NCI-H1436 treated with DMSO at 0.1 percent for 48 hours (cell line): ENCODE measurements at regions not wholly inside any gene's neighbourhood (a gene's known extent, or its start where the extent isn't known, plus 50 kb on each side); places are given as distances from the start of the nearest gene placed in this dataset.
"Not testable (repeated sequence)": the region's sequence is repeated elsewhere in the genome, so short reads cannot be mapped to it uniquely, and the experiment has no call there.

Source experiments
- DNase-seq: peaks from one replicate; lab custom pipeline; 2025; lab: John Stamatoyannopoulos, UW

DNA sequence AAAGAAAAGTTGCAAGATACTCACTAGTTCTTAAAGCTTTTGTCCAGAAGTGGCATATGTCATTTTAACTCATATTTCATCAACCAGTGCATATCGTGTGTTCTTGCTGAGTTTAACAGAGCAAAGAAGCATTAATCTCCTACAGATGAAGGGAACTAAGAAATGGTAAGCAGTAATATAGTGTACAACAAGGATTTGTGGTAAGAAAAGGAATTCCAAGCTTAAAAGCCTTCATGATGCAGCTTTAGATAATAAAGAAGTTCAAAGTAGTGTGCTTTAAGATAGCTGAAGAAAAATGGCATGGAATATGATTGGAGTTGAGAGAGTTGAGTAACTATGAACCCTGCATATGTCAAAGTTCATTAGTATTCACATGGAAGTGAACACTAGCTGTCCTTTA lies 649.8 kb upstream of the FSHR start:
- DNase-seq, result no peak

DNA sequence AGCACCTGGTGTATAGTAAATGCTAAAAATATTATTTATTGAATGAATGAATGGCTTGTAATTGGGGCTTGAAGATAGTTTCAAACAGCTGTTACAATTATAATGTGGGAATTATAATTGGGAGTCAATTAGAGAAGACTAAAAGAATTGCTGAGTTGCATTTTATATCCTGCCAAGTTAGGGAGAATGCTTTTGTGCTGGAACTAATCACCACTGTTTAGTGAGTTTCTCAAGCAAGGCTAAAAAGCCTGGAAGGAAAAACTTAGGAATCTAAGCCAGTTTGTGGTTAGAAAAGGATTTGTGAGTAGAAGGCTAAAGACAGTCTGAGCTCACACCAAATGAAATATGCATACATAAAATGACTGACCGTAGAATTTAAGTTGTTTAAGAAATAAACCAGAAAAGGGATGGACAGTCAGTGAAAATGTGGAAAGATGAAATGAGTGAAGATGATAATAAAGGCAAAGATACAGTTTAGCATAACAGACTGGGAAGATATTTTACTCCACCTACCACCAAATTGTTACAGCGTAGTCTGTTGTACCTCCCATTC lies 647.7 kb upstream of the FSHR start:
- no peak for DNase-seq

DNA sequence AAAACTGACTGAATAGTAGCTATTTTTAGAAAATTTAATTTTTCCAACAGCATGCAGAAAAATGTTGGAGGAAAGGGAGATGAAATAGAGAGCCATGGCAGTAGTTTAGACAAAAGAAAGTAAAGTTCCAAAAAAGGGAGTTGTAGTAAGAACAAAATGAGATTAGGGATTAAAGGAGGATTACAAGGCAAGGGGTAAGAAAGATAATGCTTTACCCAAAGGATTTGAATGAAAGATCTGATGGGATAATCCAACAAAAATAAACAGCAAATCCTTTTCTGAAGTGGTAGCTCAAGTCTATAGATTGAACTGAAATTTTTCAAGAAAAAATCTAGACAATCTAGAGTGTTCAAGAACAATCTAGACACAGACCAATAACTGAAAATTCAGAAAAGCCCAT lies 644.3 kb upstream of the FSHR start:
- no peak for DNase-seq

DNA sequence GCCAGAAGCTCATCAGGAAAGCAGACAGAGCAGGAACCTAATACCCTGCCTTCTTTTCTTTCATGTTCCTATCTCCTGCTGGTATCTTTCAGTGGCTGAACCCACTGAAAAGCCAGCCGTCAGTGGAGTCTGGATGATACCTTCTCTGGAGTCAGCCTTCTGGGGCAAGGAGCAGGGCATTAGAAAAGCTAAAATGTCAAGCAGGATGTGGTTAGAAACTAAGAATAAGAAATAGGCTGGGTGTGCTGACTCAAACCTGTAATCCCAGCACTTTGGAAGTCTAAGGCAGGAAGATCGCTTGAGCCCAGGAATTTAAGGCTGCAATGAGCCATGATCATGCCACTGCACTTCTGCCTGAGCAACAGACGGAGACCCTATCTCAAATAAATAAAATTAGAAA lies 642.0 kb upstream of the FSHR start:
- no peak for DNase-seq

DNA sequence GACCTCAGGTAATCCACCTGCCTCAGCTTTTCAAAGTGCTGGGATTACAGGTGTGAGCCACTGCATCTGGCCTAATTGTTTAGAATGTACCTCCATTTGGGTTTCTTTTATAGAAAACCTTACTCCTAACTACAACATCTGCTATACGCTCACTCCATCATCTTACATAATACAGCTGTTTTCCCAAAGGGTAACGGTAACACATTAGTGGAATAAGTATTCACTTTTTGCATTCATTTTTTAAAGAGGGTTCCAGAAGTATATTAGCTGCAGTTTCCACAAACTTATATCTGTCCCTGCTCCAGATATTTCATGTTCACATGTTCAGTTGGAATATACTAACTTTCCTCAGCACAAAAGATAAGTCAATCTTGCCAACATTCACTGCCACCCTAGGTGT lies 640.1 kb upstream of the FSHR start:
- no peak for DNase-seq

DNA sequence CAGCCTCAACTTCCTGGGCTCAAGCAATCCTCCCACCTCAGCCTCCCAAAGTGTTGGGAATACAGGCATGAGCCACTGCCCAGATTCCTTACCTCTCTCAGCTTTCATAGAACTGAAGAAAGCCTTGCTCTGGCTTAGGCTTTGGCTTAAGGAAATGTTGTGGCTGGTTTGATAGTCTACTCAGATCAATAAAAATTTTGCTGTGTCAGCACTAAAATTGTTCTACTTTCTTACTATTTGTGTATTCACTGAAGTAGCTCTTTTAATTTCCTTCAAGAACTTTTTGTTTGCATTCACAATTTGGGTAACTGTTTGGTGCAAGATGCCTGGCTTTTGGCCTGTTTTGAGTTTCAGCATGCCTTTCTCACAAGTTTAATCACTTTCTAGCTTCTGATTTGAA lies 634.0 kb upstream of the FSHR start:
- no peak for DNase-seq

DNA sequence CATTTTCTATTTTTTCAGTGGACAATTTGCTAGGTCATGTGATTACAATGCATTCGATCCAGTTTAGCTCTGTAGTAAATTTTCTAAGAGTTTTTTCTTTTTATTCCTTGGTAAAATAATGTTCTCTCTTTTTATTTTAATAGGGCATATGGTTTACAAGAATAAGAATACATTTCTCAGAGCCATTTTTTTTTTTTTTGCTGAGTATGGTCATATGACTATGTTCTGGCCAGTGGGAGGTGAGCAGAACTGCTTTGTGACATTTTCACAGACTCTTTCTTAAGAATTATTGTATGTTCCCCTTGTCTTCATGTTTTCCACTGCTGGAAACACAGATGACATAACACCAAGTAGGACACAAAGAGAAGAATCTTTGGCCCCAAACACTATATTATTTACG lies 626.6 kb upstream of the FSHR start:
- DNase-seq, result no peak

DNA sequence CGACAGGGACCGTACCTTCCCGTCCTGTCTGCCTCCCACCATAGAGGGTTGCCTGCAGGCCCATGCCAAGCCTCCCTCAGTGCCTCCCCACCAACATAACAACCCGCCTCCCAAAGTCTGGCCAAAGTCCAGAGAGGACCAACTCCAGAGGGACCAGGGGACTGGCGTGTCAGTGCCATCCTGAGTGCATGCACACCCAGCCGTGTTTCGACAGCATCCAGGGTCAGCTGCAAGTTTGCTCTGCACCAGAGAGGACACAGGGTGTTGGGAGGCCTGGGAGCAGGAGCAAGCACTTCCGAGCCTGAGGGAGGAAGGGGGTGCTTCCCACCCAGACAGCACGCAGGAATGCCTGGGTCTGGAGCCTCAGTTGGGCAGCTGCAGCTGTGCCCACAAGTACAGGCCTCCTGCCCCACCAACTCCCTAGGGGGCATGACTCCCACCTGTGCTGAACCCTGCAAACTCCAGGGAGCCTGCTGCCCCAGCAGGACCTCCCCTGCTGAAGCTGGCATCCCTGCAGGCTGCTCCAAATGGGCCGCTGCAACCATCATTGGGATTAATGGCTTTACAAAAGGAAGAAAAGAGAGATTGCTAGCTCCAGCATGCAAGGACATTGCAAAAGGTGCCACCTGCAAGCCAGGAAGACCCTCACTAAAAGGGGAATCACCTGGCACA lies 618.1 kb upstream of the FSHR start:
- no peak for DNase-seq

DNA sequence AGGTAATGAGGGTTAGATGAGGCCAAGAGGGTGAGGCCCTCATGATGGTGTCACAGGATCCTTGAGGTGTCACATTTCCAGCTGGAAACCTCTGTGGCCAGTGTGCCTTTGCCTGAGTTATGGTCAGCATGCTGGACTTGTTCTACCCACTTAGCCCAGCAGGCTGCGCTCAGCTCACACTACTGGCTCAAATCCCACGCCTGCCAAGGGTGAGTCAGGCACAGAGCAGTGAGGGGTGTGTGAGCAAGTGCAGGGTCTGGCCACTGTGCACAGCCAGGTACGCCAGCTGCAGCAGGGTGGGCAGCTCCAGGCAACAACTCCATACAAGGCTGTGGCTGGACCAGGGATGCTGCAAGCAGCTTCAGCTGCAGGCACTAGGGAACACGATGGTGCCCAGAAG lies 616.6 kb upstream of the FSHR start:
- DNase-seq, result no peak

DNA sequence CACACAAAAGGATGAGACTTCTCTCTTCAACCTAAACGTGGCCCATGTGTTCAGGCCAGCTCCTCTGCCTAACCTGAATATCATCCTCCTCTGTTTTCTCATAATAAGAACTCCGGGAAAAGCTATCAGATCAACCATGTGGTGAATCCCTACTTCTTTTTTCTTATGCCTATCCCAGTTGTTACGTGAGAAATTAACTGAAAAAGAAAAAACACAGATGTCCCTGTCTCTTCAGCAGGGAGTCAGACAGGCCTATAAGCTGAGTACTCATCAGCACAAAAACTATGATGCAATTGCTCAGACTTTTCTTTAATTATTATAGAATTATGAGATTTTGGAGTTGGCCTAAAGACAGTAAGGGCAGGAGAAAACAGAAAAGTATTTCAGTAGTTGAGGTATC lies 613.0 kb upstream of the FSHR start:
- DNase-seq, result no peak

DNA sequence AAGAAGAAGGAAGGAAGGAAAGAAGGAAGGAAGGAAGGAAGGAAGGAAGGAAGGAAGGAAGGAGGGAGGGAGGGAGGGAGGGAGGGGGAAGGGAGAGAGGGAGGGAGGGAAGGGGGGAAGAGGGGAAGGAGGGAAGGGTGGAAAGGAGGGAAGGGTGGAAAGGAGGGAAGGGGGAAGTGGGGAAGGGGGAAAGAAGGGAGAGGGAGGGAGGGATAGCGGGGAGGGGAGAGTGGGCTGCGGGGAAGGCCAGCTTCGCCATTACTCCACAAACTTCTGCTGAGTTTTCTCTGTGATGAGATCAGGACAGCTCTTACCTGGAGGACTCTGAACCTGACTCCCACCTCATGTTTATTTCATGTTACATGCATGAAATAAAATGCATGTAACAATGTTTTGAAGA lies 601.5 kb upstream of the FSHR start:
- no peak for DNase-seq

DNA sequence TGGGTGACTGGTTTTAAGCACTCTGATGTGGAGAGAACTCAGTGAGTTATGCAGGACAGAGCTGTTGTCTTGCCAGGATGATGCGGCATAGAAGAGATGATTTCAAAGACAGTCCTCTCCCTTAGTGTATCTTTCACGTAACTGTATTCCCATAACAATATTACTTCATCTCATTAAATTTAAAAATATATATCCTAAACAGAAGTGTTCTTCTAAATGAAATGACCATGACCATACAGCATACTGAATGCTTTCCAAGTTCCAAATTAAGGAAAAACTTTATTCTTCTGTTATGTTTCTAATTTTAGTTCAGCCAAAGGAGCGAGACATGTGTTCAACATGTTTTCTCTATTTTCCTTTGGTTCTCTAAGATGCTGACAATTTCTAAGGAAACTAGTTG lies 600.1 kb upstream of the FSHR start:
- DNase-seq, result no peak

DNA sequence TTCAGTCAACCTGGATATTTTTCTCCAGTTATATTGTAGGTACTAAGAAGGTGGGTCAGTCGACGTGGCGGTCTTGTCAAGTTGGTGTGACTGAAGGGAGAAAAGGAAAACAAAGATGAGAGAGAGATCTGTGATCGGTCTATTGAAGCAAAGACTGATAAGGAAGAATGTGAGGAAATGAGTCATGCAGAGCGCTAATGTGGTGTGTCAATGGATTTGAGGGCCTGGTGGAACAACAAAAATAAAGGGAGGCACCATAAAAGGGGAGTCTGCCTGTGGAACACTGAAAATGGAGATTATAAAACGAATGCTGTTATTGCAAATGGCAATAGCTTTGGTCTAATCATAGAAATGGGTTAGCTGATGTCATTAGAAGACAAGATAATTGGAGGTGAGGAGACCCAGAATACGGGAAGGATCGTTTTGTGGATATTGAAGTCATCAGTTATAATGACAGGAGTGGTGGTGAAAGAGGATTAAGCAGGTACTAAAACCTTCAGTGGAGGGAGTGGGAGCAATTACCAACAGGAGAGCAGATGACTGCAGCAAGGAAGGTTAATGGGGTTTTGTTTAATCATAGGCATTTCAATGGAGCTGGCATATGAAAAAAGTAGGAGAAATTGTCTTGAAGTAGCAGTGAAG lies 599.1 kb upstream of the FSHR start:
- DNase-seq, result no peak

DNA sequence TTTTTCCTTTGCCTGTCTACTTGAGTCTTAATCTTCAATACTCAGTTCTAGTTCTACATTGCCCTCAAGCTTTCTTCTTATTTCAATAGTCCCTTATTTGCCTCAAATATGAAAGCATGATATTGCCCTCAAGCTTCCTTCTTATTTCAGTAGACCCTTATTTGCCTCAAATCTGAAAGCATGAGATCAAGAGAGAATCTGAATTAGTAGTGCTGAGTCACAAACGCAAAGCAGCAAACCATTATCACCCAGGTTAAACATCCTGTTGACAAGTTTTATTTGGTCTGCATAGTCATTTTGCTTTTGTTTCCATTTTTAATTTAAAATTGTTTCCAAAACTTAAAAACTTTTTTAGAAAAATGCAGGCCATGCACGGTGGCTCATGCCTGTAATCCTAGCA lies 583.3 kb upstream of the FSHR start:
- no peak for DNase-seq

DNA sequence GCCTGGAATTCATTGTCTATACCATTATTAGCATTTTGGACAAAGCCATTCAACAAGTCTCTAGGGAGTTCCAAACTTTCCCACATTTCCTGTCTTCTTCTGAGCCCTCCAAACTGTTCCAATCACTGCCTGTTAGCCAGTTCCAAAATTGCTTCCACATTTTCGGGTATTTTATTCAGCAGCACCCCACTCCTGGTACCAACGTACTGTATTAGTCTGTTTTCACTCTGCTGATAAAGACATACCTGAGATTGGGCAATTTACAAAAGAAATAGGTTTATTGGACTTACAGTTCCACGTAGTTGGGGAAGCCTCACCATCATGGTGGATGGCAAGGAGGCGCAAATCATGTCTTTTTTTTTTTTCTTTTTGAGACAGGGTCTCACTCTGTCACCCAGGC lies 578.6 kb upstream of the FSHR start:
- not testable (repeated sequence) for DNase-seq

DNA sequence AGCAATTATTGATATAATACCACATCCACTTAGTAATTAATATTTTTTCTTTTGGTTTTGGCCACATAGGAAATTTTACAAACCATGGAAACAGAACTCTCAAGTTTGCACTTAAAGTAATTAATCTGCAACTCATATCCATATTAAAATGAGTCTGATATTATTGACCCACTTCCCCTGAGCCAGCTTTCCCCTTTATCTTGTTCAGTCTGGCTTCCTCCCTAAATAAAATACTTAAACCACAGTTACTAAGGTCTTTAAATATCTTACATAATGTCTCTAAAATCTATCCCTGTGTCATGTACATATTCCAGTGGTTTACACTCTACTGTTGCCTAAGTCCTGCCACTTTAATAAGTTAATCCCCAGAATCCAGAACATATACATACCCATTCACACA lies 564.9 kb upstream of the FSHR start:
- no peak for DNase-seq

DNA sequence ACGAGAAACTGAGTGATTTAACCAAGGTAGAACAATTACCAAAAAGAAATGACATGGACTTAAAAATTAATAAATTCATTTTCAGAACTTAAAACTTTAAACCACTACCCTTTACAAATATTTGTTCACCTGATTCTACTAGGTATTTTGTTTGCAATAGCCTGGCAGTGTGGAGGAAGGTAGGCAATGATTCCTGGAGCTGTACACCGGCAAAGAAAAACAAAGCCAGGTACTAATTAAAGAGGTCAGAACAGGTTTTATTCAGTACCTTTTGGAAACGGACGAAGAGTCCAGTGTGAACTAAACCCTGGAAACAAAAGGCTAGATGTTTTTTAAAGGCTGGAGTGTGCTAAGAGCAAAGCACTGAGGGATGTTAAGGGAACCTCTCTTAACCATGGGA lies 561.3 kb upstream of the FSHR start:
- DNase-seq, result no peak

DNA sequence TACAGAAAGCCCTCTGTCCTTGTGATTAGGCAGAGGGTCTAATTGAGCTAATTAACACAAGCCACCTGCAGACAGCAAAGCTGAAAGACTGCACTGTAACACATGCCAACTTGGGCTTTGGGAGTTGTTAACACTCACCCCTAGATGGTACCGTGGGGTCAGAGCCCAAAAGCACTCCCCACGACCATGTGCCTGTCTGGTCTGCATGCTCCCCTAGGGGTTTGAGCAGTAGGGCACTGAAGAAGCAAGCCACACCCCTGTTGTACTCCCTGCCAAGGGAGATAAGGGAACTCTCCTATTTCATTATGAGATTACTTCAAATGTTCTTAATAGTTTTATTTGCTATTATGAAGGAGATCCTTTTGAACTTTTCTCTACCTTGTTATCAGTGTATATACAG lies 560.1 kb upstream of the FSHR start:
- no peak for DNase-seq

DNA sequence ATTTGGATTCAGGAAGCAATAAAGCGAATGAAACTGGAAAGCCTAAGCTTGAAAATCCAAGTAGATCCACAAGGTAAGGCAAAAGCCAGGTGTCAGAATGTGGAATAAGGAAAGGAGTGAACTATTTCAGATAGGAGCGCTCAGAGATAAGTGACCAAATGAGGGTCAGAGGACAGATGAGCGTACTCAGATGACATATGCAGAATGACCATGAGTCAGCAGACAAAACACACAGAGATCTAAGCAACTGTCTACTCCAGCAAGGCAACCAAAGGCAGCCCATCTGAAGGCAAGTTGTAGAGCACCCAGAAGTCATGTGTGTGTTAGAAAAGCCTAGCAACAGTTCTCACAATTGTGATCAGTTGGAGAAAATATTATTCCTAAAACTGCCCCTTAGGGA lies 548.4 kb upstream of the FSHR start:
- no peak for DNase-seq

DNA sequence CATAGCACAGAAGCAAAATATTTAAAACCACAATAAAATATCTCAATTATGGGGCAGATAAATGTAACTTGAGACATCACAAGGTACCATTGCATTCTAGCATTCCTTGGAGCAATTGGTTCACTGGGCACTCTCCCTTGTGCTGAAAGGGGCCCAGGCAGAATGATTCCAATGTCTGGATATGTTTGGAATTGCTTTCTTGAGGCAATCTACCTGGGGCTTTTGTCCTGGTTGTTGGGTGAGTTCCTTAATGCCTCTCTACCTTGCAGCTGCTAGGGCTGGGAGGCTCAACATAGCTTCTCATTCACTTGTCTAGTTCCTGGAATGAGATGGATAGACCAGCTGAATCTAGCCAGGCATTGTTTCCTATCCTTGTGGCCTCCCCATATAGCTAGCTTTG lies 539.6 kb upstream of the FSHR start:
- no peak for DNase-seq

DNA sequence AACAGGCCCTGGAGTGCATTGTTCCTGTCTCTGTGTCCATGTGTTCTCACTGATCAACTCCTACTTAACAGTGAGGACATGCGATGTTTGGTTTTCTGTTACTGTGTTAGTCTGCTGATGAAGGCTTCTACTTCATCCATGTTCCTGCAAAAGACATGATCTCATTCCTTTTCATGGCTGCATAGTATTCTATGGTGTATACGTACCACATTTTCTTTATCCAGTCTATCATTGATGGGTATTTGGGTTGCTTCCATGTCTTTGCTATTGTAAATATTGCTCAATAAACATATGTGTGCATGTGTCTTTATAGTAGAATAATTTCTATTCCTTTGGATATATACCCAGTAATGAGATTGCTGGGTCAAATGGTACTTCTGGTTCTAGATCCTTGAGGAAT lies 537.7 kb upstream of the FSHR start:
- not testable (repeated sequence) for DNase-seq

DNA sequence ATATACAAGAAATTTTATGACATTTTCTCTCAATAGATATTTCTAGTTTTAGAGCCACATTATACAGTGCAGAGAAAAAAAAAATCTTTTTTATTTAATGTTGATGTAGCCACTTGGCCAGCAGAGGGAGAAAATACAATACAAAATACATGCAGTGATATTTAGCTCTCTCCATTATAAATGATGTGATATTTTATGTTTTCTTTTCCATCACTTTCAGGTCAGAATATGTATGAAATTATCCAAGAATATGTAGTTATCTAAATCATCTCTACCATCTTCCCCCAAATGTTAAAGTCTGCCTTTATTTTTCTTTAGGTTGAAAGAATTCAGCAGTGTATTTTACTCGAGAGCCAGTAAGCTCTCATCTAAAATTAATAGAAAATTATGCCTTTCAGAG lies 533.6 kb upstream of the FSHR start:
- peak; percentile 7 for DNase-seq

DNA sequence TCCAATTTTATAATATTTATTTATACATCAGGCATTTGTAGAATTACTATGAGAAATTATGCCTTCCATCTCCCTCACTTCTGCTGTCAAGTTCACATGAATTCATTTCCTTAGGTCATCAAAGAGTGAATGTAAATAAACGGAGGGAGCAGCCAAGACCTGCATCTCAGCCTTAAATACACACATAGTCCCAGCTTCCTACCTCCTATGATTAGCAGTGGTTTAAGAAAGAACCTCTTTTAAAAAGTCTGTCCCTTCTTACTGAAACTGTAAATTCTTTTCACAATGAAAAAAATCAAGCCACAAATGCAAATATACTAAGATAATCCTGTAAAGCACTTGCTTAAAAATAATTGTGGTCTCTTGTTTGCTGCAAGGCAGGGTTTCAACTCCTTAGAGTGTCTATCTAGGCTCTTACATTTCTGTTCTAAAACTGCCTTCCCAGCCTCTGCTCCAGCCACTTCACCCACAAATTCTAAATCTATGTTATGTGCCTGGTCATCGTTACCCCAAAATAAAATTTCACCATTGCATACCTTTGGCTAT lies 532.7 kb upstream of the FSHR start:
- no peak for DNase-seq

DNA sequence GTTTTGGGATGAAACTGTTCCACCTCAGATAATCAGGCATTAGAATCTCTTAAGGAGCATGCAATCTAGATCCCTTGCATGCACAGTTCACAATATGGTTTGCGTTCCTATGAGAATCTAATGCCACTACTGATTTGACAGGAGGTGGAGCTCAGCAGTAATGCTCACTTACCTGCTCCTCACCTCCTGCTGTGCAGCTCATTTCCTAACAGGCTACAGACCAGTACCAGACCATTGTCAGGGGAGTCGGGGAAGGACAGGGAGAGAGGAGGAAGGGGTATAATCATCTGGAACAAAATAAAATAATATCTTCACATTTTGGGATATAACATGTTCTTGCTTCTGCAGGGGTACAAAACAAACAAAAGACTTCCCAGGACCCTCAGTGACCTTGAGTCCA lies 532.0 kb upstream of the FSHR start:
- no peak for DNase-seq
